Ishikawa (cell line): ENCODE measurements at regions not wholly inside any gene's neighbourhood (a gene's known extent, or its start where the extent isn't known, plus 50 kb on each side); places are given as distances from the start of the nearest gene placed in this dataset.

Experiments
- CEBPB ChIP-seq: IDR thresholded peaks from 2 replicates; pipeline ENCODE4 v1.6.1; 2012
- CREB1 ChIP-seq: IDR thresholded peaks from 2 replicates; pipeline ENCODE4 v1.6.1; 2012; ENCODE audit warnings: low read depth
- EGR1 ChIP-seq: IDR thresholded peaks from 2 replicates; pipeline ENCODE4 v1.6.1; 2012
- EP300 ChIP-seq: IDR thresholded peaks from 2 replicates; pipeline ENCODE4 v1.6.1; 2012; ENCODE audit warnings: borderline replicate concordance
- FOXM1 ChIP-seq: IDR thresholded peaks from 2 replicates; pipeline ENCODE4 v1.6.1; 2012; ENCODE audit warnings: low read depth, borderline replicate concordance
- MAX ChIP-seq: IDR thresholded peaks from 2 replicates; pipeline ENCODE4 v1.6.1; 2012
- NFIC ChIP-seq: IDR thresholded peaks from 2 replicates; pipeline ENCODE4 v1.6.1; 2012
- RAD21 ChIP-seq: IDR thresholded peaks from 2 replicates; pipeline ENCODE4 v1.6.1; 2012; ENCODE audit warnings: low read depth
- REST ChIP-seq: IDR thresholded peaks from 2 replicates; pipeline ENCODE4 v1.6.1; 2012; ENCODE audit warnings: low read depth, mild to moderate bottlenecking
- TAF1 ChIP-seq: IDR thresholded peaks from 2 replicates; pipeline ENCODE4 v1.6.1; 2012; ENCODE audit warnings: low read depth, mild to moderate bottlenecking
- TCF12 ChIP-seq: IDR thresholded peaks from 2 replicates; pipeline ENCODE4 v1.6.1; 2012; ENCODE audit warnings: low read depth
- TEAD4 ChIP-seq: IDR thresholded peaks from 2 replicates; pipeline ENCODE4 v1.6.1; 2012
- USF1 ChIP-seq: IDR thresholded peaks from 2 replicates; pipeline ENCODE4 v1.6.1; 2012
- YY1 ChIP-seq: IDR thresholded peaks from 2 replicates; pipeline ENCODE4 v1.6.1; 2012; ENCODE audit warnings: low read depth
- ZBTB7A ChIP-seq: IDR thresholded peaks from 2 replicates; pipeline ENCODE4 v1.6.1; 2012; ENCODE audit warnings: low read depth

GRCh38 chr12:25401547-25402345 is 151.0 kb upstream of the KRAS start:
- TF ChIP-seq EP300 (no peak), MAX (no peak), FOXM1 (no peak), TCF12 (no peak), TAF1 (no peak), TEAD4 (no peak), NFIC (no peak), EGR1 (no peak), ZBTB7A (no peak), RAD21 (no peak), USF1 (no peak), CREB1 (no peak)

- TF ChIP-seq REST (no peak), TCF12 (no peak), NFIC (no peak)
Measured at GRCh38 chr12:25397001-25397400, 146.3 kb upstream of the KRAS start.

GRCh38 chr12:25395227-25395626 is 144.5 kb upstream of the KRAS start:
- TF ChIP-seq REST, result no peak
- TF ChIP-seq USF1, result no peak
- TF ChIP-seq CEBPB, result no peak
- no peak for TF ChIP-seq EGR1
- no peak for TF ChIP-seq EP300
- TF ChIP-seq NFIC, result no peak
- no peak for TF ChIP-seq YY1
- no peak for TF ChIP-seq ZBTB7A
- TF ChIP-seq CREB1, result no peak
- no peak for TF ChIP-seq TCF12
- TF ChIP-seq FOXM1, result no peak
- TF ChIP-seq TEAD4, result no peak
- TF ChIP-seq TAF1, result no peak
- no peak for TF ChIP-seq RAD21

GRCh38 chr12:25394025-25394424 is 143.3 kb upstream of the KRAS start:
- TF ChIP-seq TAF1, result no peak

- TF ChIP-seq REST (no peak), MAX (no peak), EP300 (no peak), ZBTB7A (no peak), YY1 (no peak), TEAD4 (no peak), FOXM1 (no peak), CREB1 (no peak), RAD21 (no peak), TCF12 (no peak), NFIC (no peak), USF1 (no peak), EGR1 (no peak), CEBPB (no peak), TAF1 (no peak)
Measured at GRCh38 chr12:25388183-25388582, 137.5 kb upstream of the KRAS start.
